ENCODE measurements at regions not wholly inside any gene's neighbourhood (a gene's known extent, or its start where the extent isn't known, plus 50 kb on each side); places are given as distances from the start of the nearest gene placed in this dataset.

- TF ChIP-seq CTCF (IDR thresholded peaks at IDR 0.05) (no peak), POLR2A (IDR thresholded peaks at IDR 0.05) (no peak)
These were observed 178.0 kb downstream of the POLR1F start for GRCh38 chr7:19530852-19531251.
